IPS-NIHi7 (cell line): ENCODE measurements at regions not wholly inside any gene's neighbourhood (a gene's known extent, or its start where the extent isn't known, plus 50 kb on each side); places are given as distances from the start of the nearest gene placed in this dataset.
A peak's percentile ranks its signal among the peaks of the same experiment; 100 is the strongest.
"Not testable (repeated sequence)": the region's sequence is repeated elsewhere in the genome, so short reads cannot be mapped to it uniquely, and the experiment has no call there.

ENCODE experiments used
- DNase-seq: peaks from one replicate; pipeline ENCODE4 v3.0.0; 2012; ENCODE audit warnings: mixed read lengths; ENCODE audit errors: extremely low spot score

DNA sequence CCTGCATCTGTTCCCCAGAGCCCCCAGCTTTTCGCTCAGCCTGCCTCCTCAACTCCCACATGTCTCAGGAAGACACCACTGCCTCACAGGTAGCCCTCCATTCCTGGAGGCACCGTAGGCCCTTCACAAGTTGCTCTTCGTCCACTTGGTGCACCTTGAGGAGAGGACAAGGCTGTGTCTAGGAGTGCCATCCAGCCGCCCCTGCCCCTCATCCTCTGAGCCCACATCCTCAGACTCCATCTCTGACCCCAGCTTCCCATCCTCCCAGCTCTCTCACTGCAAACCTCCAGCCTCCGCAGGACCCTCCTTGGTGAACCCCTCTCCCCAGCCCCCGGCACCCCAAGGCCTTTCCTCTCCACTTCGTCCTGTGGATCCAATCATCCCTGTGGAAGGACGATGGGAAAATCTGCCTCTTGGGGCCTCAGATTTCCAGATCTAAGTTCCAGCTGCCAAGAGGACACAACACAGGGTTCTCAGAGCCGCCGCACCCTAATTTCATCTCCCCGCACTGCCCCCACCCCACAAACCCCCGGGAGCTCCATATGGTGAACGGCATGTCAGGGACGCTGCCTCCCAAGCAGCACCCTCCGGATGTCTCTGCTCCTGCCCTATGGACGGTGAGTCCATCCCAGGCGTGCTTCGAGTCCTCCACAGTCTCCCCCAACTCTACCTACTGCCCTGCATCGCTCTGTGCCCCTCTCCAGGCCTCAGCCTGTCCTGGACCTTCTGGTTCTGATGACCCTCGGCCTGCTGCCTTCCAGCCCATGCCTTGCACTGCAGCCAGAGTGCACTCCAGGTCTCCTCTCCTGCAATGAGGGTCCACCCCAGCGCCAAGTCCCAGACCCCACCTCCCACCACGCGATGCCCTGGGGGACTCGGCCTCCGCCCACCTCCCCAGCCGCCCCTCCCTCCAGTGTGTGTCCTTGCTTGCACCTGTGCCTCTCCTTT is 314.1 kb upstream of the DIO3 start:
- DNase-seq = no peak

- no peak for DNase-seq
Measured at GRCh38 chr14:101247842-101248725, 313.2 kb upstream of the DIO3 start.

- DNase-seq = no peak
Measured at GRCh38 chr14:101248840-101249675, 312.2 kb upstream of the DIO3 start.

- DNase-seq = no peak
Measured at GRCh38 chr14:101249676-101250036, 311.6 kb upstream of the DIO3 start.

GRCh38 chr14:101250336-101250947 is 310.9 kb upstream of the DIO3 start:
- DNase-seq = no peak

GRCh38 chr14:101250948-101251811 is 310.1 kb upstream of the DIO3 start:
- no peak for DNase-seq

DNA sequence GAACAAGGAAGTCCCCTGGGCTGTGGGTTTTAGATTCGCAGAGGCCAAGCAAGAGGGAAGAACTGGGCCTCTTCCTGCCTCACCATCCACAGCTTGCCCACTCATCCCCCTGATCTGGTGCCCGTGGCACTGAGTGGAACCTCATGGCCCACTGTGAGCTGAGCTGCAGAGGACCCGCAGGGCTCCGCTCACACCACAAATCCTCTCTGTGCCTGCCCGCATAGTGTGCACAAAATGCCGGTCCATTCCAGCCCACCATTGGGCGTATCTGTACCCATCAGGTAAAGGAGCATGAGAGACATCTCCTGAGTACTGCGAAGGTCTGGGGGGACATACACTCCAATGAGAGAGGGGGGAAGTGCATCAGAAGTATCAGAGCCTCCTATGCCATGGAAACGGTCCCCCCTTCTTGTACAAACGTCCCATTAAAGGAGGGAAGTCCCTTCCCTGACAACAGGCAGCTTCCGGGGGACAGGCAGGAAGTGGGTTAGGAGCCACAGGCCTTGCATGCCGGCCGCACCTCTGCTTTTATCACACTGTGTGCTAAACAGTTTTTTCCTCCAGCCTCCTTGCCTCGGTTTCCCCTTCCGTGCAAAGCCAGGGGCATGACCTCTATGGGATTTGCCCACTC is 309.4 kb upstream of the DIO3 start:
- DNase-seq = peak; percentile 4

DNA sequence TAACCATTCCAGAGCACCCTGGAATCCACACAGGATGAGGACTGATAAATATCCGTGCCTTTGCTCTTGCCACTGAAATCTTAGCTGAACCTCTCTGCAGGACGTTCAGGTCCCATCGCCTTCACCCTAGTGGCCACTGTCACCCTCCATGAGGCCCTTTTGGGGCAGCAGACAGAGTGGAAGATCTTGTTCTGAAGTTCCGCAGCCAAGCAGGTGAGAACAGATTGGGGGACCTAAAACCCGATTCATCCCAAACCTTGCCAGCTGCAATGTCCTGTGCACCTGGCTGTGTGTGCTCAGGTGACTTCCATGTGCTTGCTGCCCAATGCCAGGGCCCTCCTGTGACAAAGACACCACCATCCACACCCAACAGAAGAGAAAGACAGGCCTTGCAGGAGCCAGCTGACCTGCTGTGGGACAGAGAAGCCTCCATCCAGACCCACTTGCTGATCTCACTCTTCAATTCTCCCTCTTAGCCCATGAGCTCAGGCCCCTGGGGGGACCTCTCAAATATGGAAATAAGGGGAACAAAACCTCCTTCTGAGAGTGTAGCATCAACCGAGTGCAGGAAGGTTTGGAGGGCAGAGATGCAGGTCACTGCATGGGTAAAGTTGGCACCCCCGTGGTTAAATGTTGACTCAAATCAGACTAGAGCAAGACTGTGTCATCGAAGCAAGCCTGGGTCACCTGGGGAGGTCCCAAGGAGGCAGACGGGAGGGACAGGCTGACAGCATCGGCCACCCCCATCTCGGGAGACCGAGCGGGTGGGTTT is 308.7 kb upstream of the DIO3 start:
- DNase-seq = peak; percentile 5

- DNase-seq = peak; percentile 4
Measured at GRCh38 chr14:101253948-101254347, 307.3 kb upstream of the DIO3 start.

DNA sequence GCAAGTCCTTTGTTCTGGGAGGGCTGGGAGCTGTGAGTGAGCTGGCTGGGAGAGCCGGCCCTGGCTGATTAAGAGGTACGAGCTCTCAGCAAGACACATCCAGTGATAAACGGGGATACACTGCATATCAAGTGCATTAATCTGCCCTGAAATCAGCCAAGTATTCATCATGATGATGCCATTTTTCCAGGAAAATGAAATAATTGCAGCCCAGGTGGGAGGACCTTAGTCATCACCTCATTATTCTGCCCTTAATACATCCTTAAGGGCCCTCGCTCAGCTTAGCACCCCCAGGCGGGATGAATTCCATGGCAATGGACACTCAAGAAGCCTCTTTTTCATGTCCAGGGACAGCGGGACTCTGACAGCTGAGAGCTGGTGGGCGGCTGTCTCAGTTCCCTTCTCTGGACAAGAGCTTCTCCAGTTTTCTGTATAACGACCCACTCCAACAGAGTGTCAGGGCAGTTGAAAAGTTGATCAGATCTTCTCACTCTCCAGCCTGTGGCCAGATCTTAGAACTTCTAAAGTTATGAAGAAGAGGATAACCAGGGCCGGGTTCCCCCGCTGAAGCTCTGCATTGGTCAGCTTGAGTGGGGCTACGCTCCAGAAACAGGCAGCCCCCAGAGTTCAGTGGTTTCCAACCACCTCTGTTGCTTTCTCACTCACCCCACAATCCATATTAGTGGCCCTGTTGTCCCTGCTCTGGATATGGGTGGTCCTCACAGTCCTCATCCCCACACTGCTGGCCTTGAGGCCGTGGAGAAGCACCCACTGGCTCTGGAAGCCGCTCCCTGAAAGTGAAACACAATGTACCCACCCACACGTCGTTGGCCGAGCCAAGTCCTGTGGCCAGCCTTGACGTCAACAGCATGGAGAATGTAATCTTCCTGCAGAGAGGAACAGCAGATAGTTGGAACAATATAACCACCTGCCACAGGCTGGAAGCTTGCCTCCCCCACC is 306.2 kb upstream of the DIO3 start:
- DNase-seq = peak; percentile 8

DNA sequence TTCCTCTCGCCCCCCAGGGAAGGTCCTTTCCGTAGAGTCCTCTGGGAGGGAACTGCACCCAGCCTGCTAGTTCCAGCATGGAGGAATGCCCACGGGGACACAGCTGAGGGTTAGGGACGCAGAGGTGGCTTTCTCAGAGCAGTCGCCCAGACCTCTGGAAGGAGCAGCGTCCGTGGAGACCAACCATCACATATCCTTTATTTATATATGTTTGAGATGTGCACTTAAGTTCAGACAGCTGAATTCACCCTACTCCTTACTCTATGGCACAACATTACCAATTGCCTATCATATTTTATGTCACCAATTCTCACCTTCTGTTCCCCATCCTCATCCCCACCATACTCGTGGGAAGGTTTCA is 305.6 kb upstream of the DIO3 start:
- peak; percentile 3 for DNase-seq

- peak; percentile 16 for DNase-seq
Measured at GRCh38 chr14:101256266-101256665, 305.0 kb upstream of the DIO3 start.

DNA sequence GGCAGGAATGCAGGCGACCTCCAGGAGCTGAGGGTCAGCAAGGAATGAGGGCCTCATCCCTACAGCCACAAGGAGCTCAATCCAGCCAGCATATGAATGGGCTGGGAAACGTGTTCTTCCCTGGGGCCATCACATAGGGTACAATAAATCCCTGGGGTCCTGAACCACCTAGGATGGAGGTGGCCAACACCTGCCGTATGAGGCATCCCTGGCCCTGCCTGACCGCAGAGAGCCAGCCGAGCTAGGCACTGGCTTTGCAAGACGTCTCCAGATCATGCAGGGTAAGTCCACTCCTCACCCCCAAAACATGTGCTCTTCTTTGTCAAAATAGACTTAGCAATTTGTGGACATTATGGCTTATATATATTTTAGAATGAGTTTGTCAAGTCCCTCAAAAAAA is 303.7 kb upstream of the DIO3 start:
- DNase-seq = peak; percentile 6

DNA sequence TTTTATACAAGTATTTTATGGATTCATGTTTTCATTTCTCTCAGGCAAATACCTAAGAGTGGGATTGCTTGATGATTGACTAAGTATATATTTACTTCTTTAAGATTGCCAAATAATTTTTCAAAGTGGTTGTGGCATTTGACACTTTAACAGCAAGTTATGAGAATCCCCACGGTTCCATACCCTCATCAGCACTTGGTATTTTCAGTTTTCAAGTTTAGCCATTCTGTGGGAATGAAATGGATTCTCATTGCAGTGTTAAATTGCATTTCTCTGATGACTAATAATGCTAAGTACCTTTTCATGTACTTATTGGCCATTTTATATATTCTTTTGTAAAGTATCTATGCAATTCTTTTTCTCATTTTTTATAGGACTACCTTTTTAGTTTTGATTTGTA is 301.5 kb upstream of the DIO3 start:
- no peak for DNase-seq

DNA sequence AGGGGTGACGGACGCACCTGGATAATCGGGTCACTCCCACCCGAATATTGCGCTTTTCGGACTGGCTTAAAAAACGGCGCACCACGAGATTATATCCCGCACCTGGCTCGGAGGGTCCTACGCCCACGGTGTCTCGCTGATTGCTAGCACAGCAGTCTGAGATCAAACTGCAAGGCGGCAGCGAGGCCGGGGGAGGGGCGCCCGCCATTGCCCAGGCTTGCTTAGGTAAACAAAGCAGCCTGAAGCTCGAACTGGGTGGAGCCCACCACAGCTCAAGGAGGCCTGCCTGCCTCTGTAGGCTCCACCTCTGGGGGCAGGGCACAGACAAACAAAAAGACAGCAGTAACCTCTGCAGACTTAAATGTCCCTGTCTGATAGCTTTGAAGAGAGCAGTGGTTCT is 294.9 kb upstream of the DIO3 start:
- not testable (repeated sequence) for DNase-seq

DNA sequence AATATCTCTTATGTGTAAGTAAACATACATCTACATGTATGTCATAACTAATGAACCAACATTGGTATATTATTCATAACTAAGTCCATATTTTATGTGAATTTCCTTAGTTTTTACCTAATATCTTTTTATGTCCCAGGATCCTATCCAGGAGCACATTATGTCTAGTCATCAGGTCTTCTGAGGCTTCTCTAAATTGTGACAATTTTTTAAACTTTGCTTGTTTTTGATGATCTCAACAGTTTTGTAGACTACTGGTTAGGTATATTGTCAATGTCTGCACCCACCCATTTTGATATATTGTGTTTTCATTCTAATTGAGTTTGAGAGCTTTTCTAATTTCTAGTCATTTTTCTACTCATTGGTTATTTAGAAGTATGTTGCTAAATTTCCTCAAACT is 288.2 kb upstream of the DIO3 start:
- DNase-seq = no peak

DNA sequence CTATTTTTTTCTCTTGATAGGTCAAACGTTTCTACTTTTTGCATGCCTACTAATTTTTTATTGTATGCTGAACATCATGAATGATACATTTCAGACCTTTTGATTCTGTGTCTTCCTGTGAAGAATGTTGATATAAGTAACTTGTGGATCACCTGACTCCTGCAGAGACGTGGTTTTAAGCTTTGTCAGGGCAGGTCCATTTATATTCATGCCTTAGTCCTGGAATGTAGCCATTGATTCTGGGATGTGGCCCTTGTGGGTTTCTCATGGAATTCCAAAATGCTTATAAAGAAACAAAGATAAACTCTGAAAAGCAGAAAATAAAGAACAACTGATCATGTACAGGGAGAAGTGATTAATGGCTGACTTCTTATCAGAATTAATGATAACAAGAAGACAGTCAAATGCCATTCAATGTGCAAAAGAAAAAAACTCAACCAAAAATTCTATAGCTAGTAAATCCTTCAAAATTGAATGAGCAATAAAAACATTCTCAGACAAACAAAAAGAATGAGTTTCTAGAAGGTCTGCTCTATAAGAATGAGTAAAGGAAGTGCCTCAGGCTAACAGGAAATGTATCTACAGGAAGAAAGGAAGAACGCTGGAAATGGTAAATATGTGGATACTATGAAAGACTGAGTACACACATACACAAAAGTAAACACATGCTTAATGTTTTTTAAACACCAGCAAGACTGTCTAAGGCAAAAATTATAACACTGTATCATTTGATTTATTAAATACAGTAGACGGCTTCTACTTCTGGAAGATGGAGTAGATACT is 284.8 kb upstream of the DIO3 start:
- DNase-seq = no peak
